Nephron (organoid): ENCODE measurements at regions not wholly inside any gene's neighbourhood (a gene's known extent, or its start where the extent isn't known, plus 50 kb on each side); places are given as distances from the start of the nearest gene placed in this dataset.
A peak's percentile ranks its signal among the peaks of the same experiment; 100 is the strongest.

Experiments
- H3K27ac Mint-ChIP-seq, 3 experiments: 2 replicates each; pipeline ENCODE4 v1.8.0; 2020; ENCODE audit warnings: mixed read lengths in 3 of 3, mild to moderate bottlenecking in 2 of 3, moderate library complexity in 1 of 3
- H3K27me3 Mint-ChIP-seq: 2 replicates; pipeline ENCODE4 v1.8.0; 2021; ENCODE audit warnings: low read depth, mild to moderate bottlenecking, moderate library complexity, mixed read lengths
- H3K36me3 Mint-ChIP-seq: 2 replicates; pipeline ENCODE4 v1.8.0; 2020; ENCODE audit warnings: low read depth, mixed read lengths
- H3K4me1 Mint-ChIP-seq: 2 replicates; pipeline ENCODE4 v1.8.0; 2020; ENCODE audit warnings: mixed read lengths
- H3K4me3 Mint-ChIP-seq, 3 experiments: 2 replicates each; pipeline ENCODE4 v1.8.0; 2020; ENCODE audit warnings: mild to moderate bottlenecking in 3 of 3, mixed read lengths in 3 of 3, moderate library complexity in 2 of 3
- H3K9me3 Mint-ChIP-seq: 2 replicates; pipeline ENCODE4 v1.8.0; 2020; ENCODE audit warnings: mixed read lengths
- TF ChIP-seq, protein P1 (sequence below), 3 experiments: fragments of 200-600 bp; sonication (generic); IDR thresholded peaks; one replicate each; pipeline ENCODE4 v1.5.0; 2021; ENCODE audit warnings: antibody characterized with exemption in 3 of 3; ENCODE audit not compliant: unreplicated experiment in 3 of 3

- TF ChIP-seq, protein P1, sequence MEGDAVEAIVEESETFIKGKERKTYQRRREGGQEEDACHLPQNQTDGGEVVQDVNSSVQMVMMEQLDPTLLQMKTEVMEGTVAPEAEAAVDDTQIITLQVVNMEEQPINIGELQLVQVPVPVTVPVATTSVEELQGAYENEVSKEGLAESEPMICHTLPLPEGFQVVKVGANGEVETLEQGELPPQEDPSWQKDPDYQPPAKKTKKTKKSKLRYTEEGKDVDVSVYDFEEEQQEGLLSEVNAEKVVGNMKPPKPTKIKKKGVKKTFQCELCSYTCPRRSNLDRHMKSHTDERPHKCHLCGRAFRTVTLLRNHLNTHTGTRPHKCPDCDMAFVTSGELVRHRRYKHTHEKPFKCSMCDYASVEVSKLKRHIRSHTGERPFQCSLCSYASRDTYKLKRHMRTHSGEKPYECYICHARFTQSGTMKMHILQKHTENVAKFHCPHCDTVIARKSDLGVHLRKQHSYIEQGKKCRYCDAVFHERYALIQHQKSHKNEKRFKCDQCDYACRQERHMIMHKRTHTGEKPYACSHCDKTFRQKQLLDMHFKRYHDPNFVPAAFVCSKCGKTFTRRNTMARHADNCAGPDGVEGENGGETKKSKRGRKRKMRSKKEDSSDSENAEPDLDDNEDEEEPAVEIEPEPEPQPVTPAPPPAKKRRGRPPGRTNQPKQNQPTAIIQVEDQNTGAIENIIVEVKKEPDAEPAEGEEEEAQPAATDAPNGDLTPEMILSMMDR (IDR thresholded peaks at IDR 0.05; ENCODE audit: unreplicated experiment in 3 of 3): no peak
- H3K27ac Mint-ChIP-seq: no peak overlapping the region
- no peaks in the 10 kb centered on the region for H3K9me3 Mint-ChIP-seq
- H3K4me3 Mint-ChIP-seq: no peak overlapping the region
- H3K27me3 Mint-ChIP-seq: no peaks in the 10 kb centered on the region
- peaks cover 7% of the 10 kb centered on the region for H3K4me1 Mint-ChIP-seq
- H3K36me3 Mint-ChIP-seq: no peaks in the 10 kb centered on the region
These were observed 793.9 kb upstream of the NR2F2 start for GRCh38 chr15:95536638-95537037.

DNA sequence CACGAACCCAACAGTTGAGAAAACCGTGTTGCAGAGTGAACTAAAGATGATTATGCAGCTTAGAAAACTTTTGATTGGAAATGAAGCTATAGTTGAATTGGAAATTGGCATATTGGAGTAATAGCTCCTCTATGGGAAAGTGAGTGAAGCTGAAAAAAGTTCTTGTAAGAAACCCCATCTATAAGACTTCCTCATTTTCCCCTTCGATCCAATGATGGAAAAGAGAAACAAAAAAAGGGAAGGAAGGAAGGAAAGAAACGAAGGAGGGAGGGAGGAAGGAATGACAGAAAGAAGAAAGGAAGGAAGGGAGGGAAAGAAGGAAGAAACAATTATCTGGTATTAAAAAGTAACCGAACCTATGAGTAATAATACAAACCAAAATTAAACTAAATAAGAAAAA lies 791.8 kb upstream of the NR2F2 start:
- H3K27ac Mint-ChIP-seq: peak overlapping the region in 2 of 3 experiments; percentile 28 to 50
- no peaks in the 10 kb centered on the region for H3K9me3 Mint-ChIP-seq
- no peaks in the 10 kb centered on the region for H3K36me3 Mint-ChIP-seq
- H3K27me3 Mint-ChIP-seq: no peaks in the 10 kb centered on the region
- TF ChIP-seq, protein P1 (IDR thresholded peaks at IDR 0.05; ENCODE audit: unreplicated experiment in 3 of 3): no peak
- no peaks in the 10 kb centered on the region for H3K4me1 Mint-ChIP-seq
- no peak overlapping the region for H3K4me3 Mint-ChIP-seq

DNA sequence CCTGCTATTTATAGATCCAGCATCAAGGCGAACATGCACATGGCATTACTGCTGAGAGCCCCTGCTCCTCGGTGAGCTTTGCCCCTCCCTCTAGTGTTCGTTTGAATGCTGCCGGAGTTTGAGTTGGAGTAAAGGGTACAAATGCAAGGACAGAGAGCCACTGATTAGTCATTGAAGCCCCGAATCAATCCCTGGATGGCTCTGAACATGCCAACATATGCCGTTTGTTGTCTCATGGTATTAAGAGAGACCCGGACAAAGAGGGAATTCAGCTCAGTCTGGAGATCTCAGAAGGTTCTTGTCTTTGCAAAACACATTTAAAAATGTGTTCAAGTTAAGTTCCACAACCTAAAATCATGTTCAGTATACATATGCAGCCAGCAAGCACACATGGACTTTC lies 789.2 kb upstream of the NR2F2 start:
- H3K9me3 Mint-ChIP-seq: no peaks in the 10 kb centered on the region
- TF ChIP-seq, protein P1 (IDR thresholded peaks at IDR 0.05; ENCODE audit: unreplicated experiment in 3 of 3): no peak
- H3K27me3 Mint-ChIP-seq: no peaks in the 10 kb centered on the region
- H3K4me1 Mint-ChIP-seq: no peaks in the 10 kb centered on the region
- H3K36me3 Mint-ChIP-seq: no peaks in the 10 kb centered on the region
- peak overlapping the region in 2 of 3 experiments; percentile 55 to 67 for H3K27ac Mint-ChIP-seq
- H3K4me3 Mint-ChIP-seq: no peak overlapping the region

DNA sequence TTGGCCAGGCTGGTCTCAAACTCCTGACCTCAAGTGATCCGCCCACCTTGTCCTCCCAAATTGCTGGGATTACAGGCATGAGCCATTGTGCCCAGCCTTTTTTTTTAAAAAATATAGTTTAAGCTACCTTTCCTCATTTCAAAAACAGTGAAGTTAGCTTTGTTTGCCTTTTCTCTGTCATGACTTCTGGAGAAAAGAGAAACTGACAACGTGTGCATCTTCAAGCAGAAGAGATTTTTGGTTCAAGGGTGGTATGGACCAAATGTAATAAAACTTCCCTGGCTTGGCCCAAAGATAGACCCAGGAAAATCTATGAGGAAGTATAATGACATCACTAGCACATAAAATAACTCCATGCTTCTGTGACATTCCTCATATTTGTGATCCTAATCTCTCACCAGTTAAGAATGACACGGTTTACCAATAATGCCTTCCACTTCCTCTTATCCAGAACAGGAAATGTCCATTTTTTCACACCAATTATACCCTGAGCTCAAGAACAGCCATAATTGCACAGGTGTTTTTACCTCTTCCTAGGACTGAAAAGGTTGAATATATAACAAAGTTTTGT lies 781.2 kb upstream of the NR2F2 start:
- Mint-ChIP-seq H3K9me3 (no peaks in the 10 kb centered on the region), H3K27me3 (no peaks in the 10 kb centered on the region), H3K4me3 (no peak overlapping the region), H3K27ac (peak overlapping the region in 1 of 3 experiments; percentile 24), H3K4me1 (peaks cover 4% of the 10 kb centered on the region), H3K36me3 (no peaks in the 10 kb centered on the region)
- TF ChIP-seq, protein P1 (IDR thresholded peaks at IDR 0.05; ENCODE audit: unreplicated experiment in 3 of 3): no peak

DNA sequence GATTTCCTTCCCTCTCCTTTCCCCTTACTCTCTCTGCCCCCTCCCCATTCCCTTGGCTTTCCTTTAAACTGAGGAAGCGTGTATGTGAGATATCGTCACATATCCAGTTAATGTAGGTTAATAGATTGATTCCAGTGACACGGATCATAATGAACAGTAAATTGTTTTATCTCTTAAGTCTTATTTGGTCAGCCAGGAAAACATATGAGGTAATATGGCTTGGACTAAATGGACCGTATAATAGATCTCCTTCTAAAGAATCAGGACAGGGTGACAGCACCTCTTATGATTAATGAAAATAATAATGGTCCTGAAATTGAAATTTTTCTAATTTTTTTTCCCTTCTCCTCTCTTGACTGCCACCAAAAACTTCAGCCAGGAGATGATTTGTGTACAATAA lies 779.8 kb upstream of the NR2F2 start:
- no peak overlapping the region for H3K4me3 Mint-ChIP-seq
- H3K9me3 Mint-ChIP-seq: no peaks in the 10 kb centered on the region
- no peaks in the 10 kb centered on the region for H3K36me3 Mint-ChIP-seq
- H3K27ac Mint-ChIP-seq: peak overlapping the region in 2 of 3 experiments; percentile 24 to 53
- TF ChIP-seq, protein P1 (IDR thresholded peaks at IDR 0.05; ENCODE audit: unreplicated experiment in 3 of 3): no peak
- H3K27me3 Mint-ChIP-seq: no peaks in the 10 kb centered on the region
- H3K4me1 Mint-ChIP-seq: peaks cover 5% of the 10 kb centered on the region

GRCh38 chr15:95556225-95556624 lies 774.3 kb upstream of the NR2F2 start:
- Mint-ChIP-seq H3K27me3 (no peaks in the 10 kb centered on the region), H3K27ac (peak overlapping the region; percentile 93 to 99 (median 98)), H3K9me3 (no peaks in the 10 kb centered on the region), H3K4me3 (no peak overlapping the region), H3K36me3 (no peaks in the 10 kb centered on the region), H3K4me1 (peaks cover 31% of the 10 kb centered on the region)
- TF ChIP-seq, protein P1 (IDR thresholded peaks at IDR 0.05; ENCODE audit: unreplicated experiment in 3 of 3): no peak
